ENCODE measurements at regions not wholly inside any gene's neighbourhood (a gene's known extent, or its start where the extent isn't known, plus 50 kb on each side); places are given as distances from the start of the nearest gene placed in this dataset.

DNA sequence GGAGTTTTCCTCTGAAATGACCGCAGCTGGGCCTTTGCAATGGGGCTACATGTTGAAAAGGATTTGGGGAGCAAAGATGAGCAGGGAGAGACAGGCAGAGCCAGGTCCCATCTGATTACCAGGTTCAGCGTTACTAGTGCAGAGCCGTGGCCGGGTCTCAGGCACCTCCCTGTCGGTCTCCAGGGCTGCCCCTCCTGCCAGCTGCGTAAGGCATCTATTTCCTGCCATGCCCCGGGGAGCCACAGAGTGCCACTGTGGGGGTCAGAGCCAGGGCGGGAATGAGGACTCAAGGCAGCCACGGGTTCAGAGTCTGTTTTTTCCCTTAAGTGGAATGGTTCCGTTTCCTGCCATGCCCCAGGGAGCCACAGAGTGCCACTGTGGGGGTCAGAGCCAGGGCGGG, 382.6 kb upstream of the SHH start:
- no peak overlapping the region for H2AFZ ChIP-seq (ENCODE audit: low read depth, low read length)
- no peak overlapping the region for H2BK12ac ChIP-seq (ENCODE audit: low read length in 2 of 2)
- H3K14ac ChIP-seq (ENCODE audit: low read length in 2 of 2) = no peak overlapping the region
- no peak for DNase-seq
- H2AK5ac ChIP-seq (ENCODE audit: low read length, severe bottlenecking) = no peak overlapping the region
- no peak overlapping the region for H4K91ac ChIP-seq (ENCODE audit: low read length)
- 79% methylated on average over 11 of the region's 11 CpGs for WGBS
- H3K18ac ChIP-seq (ENCODE audit: low read depth in 1 of 2, low read length in 2 of 2) = no peak overlapping the region
- H3K9me3 ChIP-seq (ENCODE audit: control insufficient read depth, low read length) = no peaks in the 10 kb centered on the region
- H3K4ac ChIP-seq (ENCODE audit: low read depth in 1 of 2, low read length in 2 of 2) = no peak overlapping the region
- no peak overlapping the region for H2BK5ac ChIP-seq (ENCODE audit: low read depth, low read length, poor library complexity, severe bottlenecking)
- no peak overlapping the region for H3K23ac ChIP-seq (ENCODE audit: low read length in 2 of 2)
- no peaks in the 10 kb centered on the region for H3K27me3 ChIP-seq (ENCODE audit: control insufficient read depth in 1 of 2, insufficient read depth in 1 of 2, low read length in 2 of 2)
- H3K36me3 ChIP-seq (ENCODE audit: control insufficient read depth in 1 of 2, insufficient read depth in 2 of 2, low read depth in 1 of 2, low read length in 2 of 2) = no peaks in the 10 kb centered on the region
- H3K4me2 ChIP-seq (ENCODE audit: low read length, poor library complexity, severe bottlenecking) = no peak overlapping the region
- H3K4me3 ChIP-seq (ENCODE audit: insufficient read depth in 1 of 2, low read depth in 1 of 2, low read length in 2 of 2) = no peak overlapping the region
- peaks cover 5% of the 10 kb centered on the region for H3K4me1 ChIP-seq (ENCODE audit: control insufficient read depth, insufficient read depth, low read depth, low read length)
- no peaks in the 10 kb centered on the region for H3K79me1 ChIP-seq (replicated peaks; ENCODE audit: low read length, poor library complexity, severe bottlenecking)
- no peak overlapping the region for H2BK15ac ChIP-seq (ENCODE audit: low read depth, poor library complexity, severe bottlenecking)
- no peak overlapping the region for H4K8ac ChIP-seq (ENCODE audit: low read length)
- no peak overlapping the region for H3K27ac ChIP-seq (ENCODE audit: low read length, poor library complexity, severe bottlenecking)
- H2BK120ac ChIP-seq (ENCODE audit: low read depth, low read length) = no peak overlapping the region
- no peak overlapping the region for H3K9ac ChIP-seq (ENCODE audit: low read length)

DNA sequence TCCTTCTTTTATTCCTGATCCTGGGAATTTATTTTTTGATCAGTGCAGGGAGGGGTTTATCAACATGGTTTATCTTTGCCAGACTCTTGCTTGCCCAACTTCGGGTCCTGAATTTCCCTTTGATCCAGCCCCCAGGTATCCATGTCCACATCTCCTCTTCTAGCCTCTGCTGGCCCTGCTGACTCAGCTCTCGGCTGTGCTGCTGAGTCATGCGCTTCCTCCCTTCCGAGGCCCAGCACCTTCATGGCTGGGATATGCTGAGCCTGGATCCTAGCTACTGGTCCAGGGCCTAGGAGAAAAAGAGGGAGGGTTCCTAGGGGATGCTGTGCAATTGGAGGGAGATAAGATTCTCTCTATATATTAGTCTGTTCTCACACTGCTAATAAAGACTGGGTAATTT, 380.7 kb upstream of the SHH start:
- WGBS = 61% methylated on average over 4 of the region's 4 CpGs
- Histone ChIP-seq H3K4me1 (ENCODE audit: control insufficient read depth, insufficient read depth, low read depth, low read length) (peaks cover 5% of the 10 kb centered on the region), H4K8ac (ENCODE audit: low read length) (no peak overlapping the region), H4K91ac (ENCODE audit: low read length) (no peak overlapping the region), H2BK12ac (ENCODE audit: low read length in 2 of 2) (no peak overlapping the region), H3K27ac (ENCODE audit: low read length, poor library complexity, severe bottlenecking) (no peak overlapping the region), H2AFZ (ENCODE audit: low read depth, low read length) (no peak overlapping the region), H2BK120ac (ENCODE audit: low read depth, low read length) (no peak overlapping the region), H3K18ac (ENCODE audit: low read depth in 1 of 2, low read length in 2 of 2) (no peak overlapping the region), H3K4me2 (ENCODE audit: low read length, poor library complexity, severe bottlenecking) (no peak overlapping the region), H3K9ac (ENCODE audit: low read length) (no peak overlapping the region), H3K23ac (ENCODE audit: low read length in 2 of 2) (no peak overlapping the region), H3K4ac (ENCODE audit: low read depth in 1 of 2, low read length in 2 of 2) (no peak overlapping the region), H2BK5ac (ENCODE audit: low read depth, low read length, poor library complexity, severe bottlenecking) (no peak overlapping the region), H3K27me3 (ENCODE audit: control insufficient read depth in 1 of 2, insufficient read depth in 1 of 2, low read length in 2 of 2) (no peaks in the 10 kb centered on the region), H3K36me3 (ENCODE audit: control insufficient read depth in 1 of 2, insufficient read depth in 2 of 2, low read depth in 1 of 2, low read length in 2 of 2) (no peaks in the 10 kb centered on the region), H2AK5ac (ENCODE audit: low read length, severe bottlenecking) (no peak overlapping the region), H3K9me3 (ENCODE audit: control insufficient read depth, low read length) (peaks cover 6% of the 10 kb centered on the region), H3K14ac (ENCODE audit: low read length in 2 of 2) (no peak overlapping the region), H2BK15ac (ENCODE audit: low read depth, poor library complexity, severe bottlenecking) (no peak overlapping the region), H3K79me1 (replicated peaks; ENCODE audit: low read length, poor library complexity, severe bottlenecking) (no peaks in the 10 kb centered on the region), H3K4me3 (ENCODE audit: insufficient read depth in 1 of 2, low read depth in 1 of 2, low read length in 2 of 2) (no peak overlapping the region)
- no peak for DNase-seq

DNA sequence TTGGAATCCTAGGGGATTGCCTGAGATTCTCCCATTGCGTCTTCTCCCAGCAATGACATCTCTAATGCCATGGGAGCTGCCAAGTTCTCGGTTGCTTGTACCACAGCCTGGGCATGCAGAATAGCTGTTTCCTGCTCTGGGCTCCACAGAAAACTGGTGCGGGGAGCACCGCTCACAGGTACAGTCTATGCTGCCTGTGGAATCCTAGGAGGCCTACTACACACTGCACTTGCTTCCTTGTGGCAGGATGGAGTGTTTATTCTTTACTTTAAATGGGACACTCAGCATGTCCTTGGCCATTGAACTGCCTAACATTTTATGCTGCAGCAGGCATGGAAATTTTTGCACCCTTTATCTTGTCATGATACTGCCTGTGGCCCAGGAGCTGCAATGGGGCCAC, 378.8 kb upstream of the SHH start:
- no peak overlapping the region for H2AFZ ChIP-seq (ENCODE audit: low read depth, low read length)
- no peak overlapping the region for H2BK15ac ChIP-seq (ENCODE audit: low read depth, poor library complexity, severe bottlenecking)
- no peaks in the 10 kb centered on the region for H3K27me3 ChIP-seq (ENCODE audit: control insufficient read depth in 1 of 2, insufficient read depth in 1 of 2, low read length in 2 of 2)
- H3K27ac ChIP-seq (ENCODE audit: low read length, poor library complexity, severe bottlenecking) = no peak overlapping the region
- no peaks in the 10 kb centered on the region for H3K36me3 ChIP-seq (ENCODE audit: control insufficient read depth in 1 of 2, insufficient read depth in 2 of 2, low read depth in 1 of 2, low read length in 2 of 2)
- no peak overlapping the region for H3K18ac ChIP-seq (ENCODE audit: low read depth in 1 of 2, low read length in 2 of 2)
- H2BK120ac ChIP-seq (ENCODE audit: low read depth, low read length) = no peak overlapping the region
- H3K4me1 ChIP-seq (ENCODE audit: control insufficient read depth, insufficient read depth, low read depth, low read length) = peaks cover 7% of the 10 kb centered on the region
- H3K4ac ChIP-seq (ENCODE audit: low read depth in 1 of 2, low read length in 2 of 2) = no peak overlapping the region
- WGBS = 92% methylated on average over 4 of the region's 4 CpGs
- H2AK5ac ChIP-seq (ENCODE audit: low read length, severe bottlenecking) = no peak overlapping the region
- no peaks in the 10 kb centered on the region for H3K79me1 ChIP-seq (replicated peaks; ENCODE audit: low read length, poor library complexity, severe bottlenecking)
- no peak overlapping the region for H3K4me3 ChIP-seq (ENCODE audit: insufficient read depth in 1 of 2, low read depth in 1 of 2, low read length in 2 of 2)
- peaks cover 21% of the 10 kb centered on the region for H3K9me3 ChIP-seq (ENCODE audit: control insufficient read depth, low read length)
- no peak overlapping the region for H3K23ac ChIP-seq (ENCODE audit: low read length in 2 of 2)
- H2BK12ac ChIP-seq (ENCODE audit: low read length in 2 of 2) = no peak overlapping the region
- no peak overlapping the region for H2BK5ac ChIP-seq (ENCODE audit: low read depth, low read length, poor library complexity, severe bottlenecking)
- H3K9ac ChIP-seq (ENCODE audit: low read length) = no peak overlapping the region
- H4K91ac ChIP-seq (ENCODE audit: low read length) = no peak overlapping the region
- H3K4me2 ChIP-seq (ENCODE audit: low read length, poor library complexity, severe bottlenecking) = no peak overlapping the region
- no peak for DNase-seq
- no peak overlapping the region for H4K8ac ChIP-seq (ENCODE audit: low read length)
- no peak overlapping the region for H3K14ac ChIP-seq (ENCODE audit: low read length in 2 of 2)

- Histone ChIP-seq H3K27me3 (ENCODE audit: control insufficient read depth in 1 of 2, insufficient read depth in 1 of 2, low read length in 2 of 2) (no peaks in the 10 kb centered on the region), H3K14ac (ENCODE audit: low read length in 2 of 2) (no peak overlapping the region)
- no CpG with 5 or more reads among the region's 2 CpGs for WGBS
Measured at GRCh38 chr7:156185076-156185475, 372.8 kb upstream of the SHH start.

More at GRCh38 chr7:156185076-156185475, 372.8 kb upstream of the SHH start:
- Histone ChIP-seq H3K36me3 (ENCODE audit: control insufficient read depth in 1 of 2, insufficient read depth in 2 of 2, low read depth in 1 of 2, low read length in 2 of 2) (no peaks in the 10 kb centered on the region), H2BK5ac (ENCODE audit: low read depth, low read length, poor library complexity, severe bottlenecking) (no peak overlapping the region), H3K4ac (ENCODE audit: low read depth in 1 of 2, low read length in 2 of 2) (no peak overlapping the region), H3K4me1 (ENCODE audit: control insufficient read depth, insufficient read depth, low read depth, low read length) (peaks cover 2% of the 10 kb centered on the region), H2AK5ac (ENCODE audit: low read length, severe bottlenecking) (no peak overlapping the region), H3K4me2 (ENCODE audit: low read length, poor library complexity, severe bottlenecking) (no peak overlapping the region), H2BK12ac (ENCODE audit: low read length in 2 of 2) (no peak overlapping the region), H3K23ac (ENCODE audit: low read length in 2 of 2) (no peak overlapping the region), H3K4me3 (ENCODE audit: insufficient read depth in 1 of 2, low read depth in 1 of 2, low read length in 2 of 2) (no peak overlapping the region), H2BK15ac (ENCODE audit: low read depth, poor library complexity, severe bottlenecking) (no peak overlapping the region), H4K91ac (ENCODE audit: low read length) (no peak overlapping the region), H3K9ac (ENCODE audit: low read length) (no peak overlapping the region), H2BK120ac (ENCODE audit: low read depth, low read length) (no peak overlapping the region), H4K8ac (ENCODE audit: low read length) (no peak overlapping the region), H3K27ac (ENCODE audit: low read length, poor library complexity, severe bottlenecking) (no peak overlapping the region), H2AFZ (ENCODE audit: low read depth, low read length) (no peak overlapping the region), H3K18ac (ENCODE audit: low read depth in 1 of 2, low read length in 2 of 2) (no peak overlapping the region), H3K79me1 (replicated peaks; ENCODE audit: low read length, poor library complexity, severe bottlenecking) (no peaks in the 10 kb centered on the region), H3K9me3 (ENCODE audit: control insufficient read depth, low read length) (peaks cover 44% of the 10 kb centered on the region)
- no peak for DNase-seq

All from mesenchymal stem cell (in vitro differentiated cells and primary cell).